Activated CD4-positive, CD25-positive, alpha-beta regulatory T cell treated with anti-CD3 and anti-CD28 coated beads, Interleukin-2, amount 50 U/mL, for 24 hours (primary cell): ENCODE measurements at regions not wholly inside any gene's neighbourhood (a gene's known extent, or its start where the extent isn't known, plus 50 kb on each side); places are given as distances from the start of the nearest gene placed in this dataset.

Experiments
- ATAC-seq, 2 donors: fragments of 150-1000 bp; cut with Tn5 transposase; one replicate each; pipeline ENCODE4 v1.10.0; 2021; ENCODE audit warnings: mild to moderate bottlenecking in 1 of 2, moderate library complexity in 1 of 2

DNA sequence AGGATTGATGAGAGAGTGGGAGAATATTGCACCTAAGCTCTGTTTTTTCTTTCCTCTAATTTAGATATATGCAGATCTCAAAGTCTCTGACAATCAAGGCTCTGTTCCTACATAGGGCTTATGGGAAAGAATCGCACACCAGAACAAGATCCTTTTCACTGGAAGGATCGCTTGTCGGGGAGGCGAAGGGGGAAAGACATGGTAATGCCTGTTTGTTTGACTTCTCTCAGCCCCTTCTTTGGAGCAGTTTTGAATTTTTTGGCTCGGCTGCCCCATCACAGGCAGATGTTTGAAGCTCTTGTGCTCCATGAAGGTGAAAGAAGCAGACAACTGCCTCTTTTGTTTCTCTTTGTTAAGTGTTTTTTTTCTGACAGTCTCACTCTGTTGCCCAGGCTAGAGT is 599.9 kb upstream of the ZNF608 start:
- no peak for ATAC-seq

- ATAC-seq: no peak
These were observed 601.8 kb upstream of the ZNF608 start for GRCh38 chr5:125348221-125348692.

- no peak for ATAC-seq
These were observed 602.7 kb upstream of the ZNF608 start for GRCh38 chr5:125348936-125349831.

- ATAC-seq: no peak
These were observed 611.2 kb upstream of the ZNF608 start for GRCh38 chr5:125357660-125358059.

DNA sequence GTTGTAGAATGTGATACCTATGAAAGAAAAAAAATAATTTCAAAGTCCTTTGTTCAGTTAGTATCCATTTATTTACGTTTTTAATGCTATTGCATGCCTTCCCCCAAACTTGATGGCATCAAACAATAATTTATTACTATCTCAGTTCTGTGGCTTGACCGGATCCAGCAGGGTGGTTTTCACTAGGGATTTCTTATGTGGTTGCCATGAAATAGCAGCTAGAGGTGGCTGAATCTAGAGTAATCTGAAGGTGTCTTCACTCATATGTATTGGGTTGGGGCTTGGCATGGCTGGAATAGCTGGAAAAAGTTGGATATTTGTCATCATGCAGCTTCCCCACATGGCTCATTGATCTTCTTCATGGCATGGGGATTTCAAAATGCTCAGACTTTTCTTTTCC is 619.3 kb upstream of the ZNF608 start:
- ATAC-seq: no peak

- no peak for ATAC-seq
These were observed 621.3 kb upstream of the ZNF608 start for GRCh38 chr5:125367702-125368101.

DNA sequence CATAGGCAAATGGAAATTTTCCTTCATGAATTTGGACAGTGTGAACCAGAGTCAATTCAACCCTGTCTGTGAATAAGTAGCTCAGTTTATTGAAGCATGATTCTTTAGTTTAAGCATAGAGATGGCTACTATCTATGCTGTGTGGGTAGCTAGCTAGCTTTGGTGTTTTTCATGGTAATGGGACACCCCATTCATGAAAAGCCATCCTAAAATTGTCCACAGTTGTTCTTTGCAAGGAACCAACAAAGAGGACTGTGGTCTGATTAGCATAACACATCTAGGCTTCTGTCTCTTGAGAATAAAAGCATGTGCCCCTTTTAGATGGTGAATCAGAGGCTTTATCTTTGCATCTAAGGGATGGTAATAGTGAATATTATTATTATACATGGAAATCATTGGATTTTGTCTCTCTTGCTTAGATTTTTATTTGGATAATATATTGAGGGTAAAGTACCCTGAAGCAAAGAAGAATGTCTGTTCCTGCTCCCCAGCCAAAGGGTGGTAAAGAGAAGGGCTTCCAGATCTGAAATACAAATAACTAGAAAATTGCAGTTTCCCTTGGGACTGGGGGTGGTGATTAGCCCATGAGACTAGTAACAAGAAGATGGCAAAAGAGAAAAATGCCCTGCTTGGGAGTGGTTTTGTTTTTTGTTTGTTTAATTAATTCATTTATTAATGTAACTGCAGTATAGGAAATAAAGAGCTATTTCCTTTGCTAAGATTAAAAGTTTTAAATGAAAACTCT is 624.2 kb upstream of the ZNF608 start:
- no peak for ATAC-seq

GRCh38 chr5:125372694-125373631 is 626.5 kb upstream of the ZNF608 start:
- ATAC-seq: no peak

DNA sequence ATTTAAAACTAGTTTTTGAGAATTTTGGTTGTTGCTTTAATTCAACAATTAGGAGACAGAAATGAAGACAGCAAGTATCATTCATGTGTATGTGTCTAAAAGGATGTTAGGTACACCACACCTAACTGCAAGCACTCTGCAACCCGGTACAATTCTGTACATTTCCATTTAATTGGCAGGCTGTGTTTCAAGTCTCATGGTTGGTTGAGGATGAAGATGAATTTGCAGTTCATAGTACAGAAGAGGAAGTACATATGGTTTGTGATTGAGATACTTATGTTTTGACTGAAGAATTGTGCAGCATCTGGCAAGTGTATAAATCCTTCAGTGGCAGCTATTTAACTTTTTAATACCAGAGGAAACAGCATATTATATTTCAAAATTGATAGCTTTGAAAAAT is 628.7 kb upstream of the ZNF608 start:
- ATAC-seq: no peak

- ATAC-seq: no peak
These were observed 629.7 kb upstream of the ZNF608 start for GRCh38 chr5:125376059-125376641.

DNA sequence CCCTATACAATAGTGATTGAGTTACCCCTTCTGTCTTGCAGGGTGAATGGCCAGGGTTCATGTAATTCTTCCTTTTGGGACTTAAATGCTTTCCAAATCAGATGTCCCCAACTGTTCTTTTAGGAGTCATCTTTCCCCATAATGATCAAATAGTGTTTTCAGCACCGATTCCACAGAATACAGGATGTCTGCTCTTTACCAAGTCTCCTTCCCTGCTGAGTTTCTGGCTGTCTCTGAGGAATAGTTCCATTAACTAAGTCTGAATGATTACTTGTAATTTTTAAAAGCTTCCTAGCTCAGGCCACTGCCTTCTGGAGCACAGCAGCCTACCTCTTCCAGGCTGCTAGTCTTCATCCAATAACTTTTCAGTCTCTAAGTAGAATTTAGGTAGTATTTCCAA is 630.7 kb upstream of the ZNF608 start:
- ATAC-seq: no peak

- ATAC-seq: no peak
These were observed 634.9 kb upstream of the ZNF608 start for GRCh38 chr5:125381290-125381689.

GRCh38 chr5:125384071-125384470 is 637.6 kb upstream of the ZNF608 start:
- ATAC-seq: no peak

GRCh38 chr5:125390326-125390725 is 643.9 kb upstream of the ZNF608 start:
- ATAC-seq: no peak

DNA sequence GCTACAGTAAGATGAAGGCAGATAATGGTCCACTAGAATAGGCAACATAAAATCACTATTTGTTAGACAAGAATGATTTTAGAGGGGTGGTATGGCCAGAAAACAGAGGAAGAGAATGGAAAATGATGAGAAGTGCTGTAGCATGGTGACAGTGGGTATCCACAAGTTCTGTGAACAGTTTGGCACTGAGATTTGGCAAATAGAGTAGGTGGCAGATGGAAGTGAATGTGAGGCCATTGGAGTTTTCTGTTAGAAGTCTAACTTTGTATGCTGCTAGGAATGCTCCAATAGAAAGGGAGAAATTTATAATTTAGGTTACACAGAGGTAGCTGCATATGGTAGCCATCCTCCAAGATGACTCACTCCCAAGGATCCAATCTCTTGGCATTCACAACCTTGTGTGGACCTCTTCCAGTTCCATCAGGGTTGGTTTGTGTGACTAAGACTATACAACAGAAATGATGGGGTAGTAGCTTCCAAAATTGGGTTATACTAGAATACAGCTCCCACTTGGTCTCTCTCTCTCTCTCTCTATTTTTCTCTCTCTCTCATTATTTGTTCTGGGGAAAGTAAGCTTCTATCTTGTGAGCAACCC is 646.9 kb upstream of the ZNF608 start:
- no peak for ATAC-seq

- ATAC-seq: no peak
These were observed 648.3 kb upstream of the ZNF608 start for GRCh38 chr5:125394661-125395280.

GRCh38 chr5:125396462-125396861 is 650.0 kb upstream of the ZNF608 start:
- no peak for ATAC-seq

DNA sequence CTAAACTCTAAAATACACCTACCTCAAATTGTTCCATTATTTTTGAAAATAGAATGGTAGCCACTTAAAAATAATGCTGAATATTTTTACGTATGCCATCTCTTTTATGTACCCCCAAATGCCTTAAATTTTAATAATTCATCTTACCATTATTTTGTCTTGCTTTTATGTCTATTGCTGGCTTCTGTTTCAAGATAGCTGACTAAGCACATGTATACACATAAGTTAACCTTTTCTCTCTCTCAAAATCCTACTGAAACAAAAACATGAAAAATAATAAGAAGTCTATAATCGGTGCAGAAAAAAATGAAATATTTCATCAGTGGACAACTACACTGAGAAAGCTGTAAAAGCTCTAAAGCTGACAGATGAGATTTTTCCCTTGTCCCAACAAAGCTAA is 652.0 kb upstream of the ZNF608 start:
- ATAC-seq: no peak

DNA sequence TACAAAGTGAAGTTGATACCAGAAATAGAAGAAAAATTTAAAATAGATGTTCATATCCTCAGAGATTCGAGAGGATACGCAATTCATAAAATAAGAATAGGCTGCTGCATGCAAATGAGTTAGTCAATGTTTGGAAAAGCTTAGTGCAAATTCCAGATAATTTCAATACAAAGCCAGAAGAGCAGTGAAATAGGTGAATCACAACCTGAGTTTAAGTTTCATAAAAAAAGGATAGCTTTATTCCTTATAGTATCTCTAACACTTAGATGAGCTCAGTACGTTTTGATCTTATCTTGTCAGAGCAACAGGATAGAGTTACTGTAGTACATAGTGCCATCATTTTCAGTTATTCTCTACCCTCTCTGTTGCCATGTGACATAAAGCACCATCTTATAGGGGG is 653.4 kb upstream of the ZNF608 start:
- ATAC-seq: no peak

- ATAC-seq: no peak
These were observed 655.5 kb upstream of the ZNF608 start for GRCh38 chr5:125401724-125402622.
